HG03442 (cell line): ENCODE measurements at regions not wholly inside any gene's neighbourhood (a gene's known extent, or its start where the extent isn't known, plus 50 kb on each side); places are given as distances from the start of the nearest gene placed in this dataset.
"Not testable (repeated sequence)": the region's sequence is repeated elsewhere in the genome, so short reads cannot be mapped to it uniquely, and the experiment has no call there.

Experiments
- ATAC-seq: cut with Tn5 transposase; IDR thresholded peaks from one replicate; pipeline ENCODE4 v1.9.1; 2021; ENCODE audit warnings: mild to moderate bottlenecking, moderate library complexity; ENCODE audit not compliant: unreplicated experiment

DNA sequence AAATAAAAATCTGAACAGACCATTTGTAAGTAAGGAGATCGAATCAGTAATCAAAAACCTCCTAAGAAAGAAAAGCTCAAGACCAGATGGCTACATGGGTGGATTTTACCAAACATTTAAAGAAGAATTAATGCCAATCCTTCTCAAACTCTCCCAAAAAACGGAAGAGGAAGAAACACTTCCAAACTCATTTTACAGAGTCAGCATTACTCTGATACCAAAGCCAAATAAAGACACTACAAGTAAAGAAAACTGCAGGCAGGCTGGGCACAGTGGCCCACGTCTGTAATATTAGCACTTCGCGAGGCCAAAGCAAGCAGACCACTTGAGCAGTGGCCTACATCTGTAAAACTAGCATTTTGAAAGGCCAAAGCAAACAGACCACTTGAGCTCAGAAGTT is 159.8 kb downstream of the DPY19L2 start:
- ATAC-seq, result no peak

DNA sequence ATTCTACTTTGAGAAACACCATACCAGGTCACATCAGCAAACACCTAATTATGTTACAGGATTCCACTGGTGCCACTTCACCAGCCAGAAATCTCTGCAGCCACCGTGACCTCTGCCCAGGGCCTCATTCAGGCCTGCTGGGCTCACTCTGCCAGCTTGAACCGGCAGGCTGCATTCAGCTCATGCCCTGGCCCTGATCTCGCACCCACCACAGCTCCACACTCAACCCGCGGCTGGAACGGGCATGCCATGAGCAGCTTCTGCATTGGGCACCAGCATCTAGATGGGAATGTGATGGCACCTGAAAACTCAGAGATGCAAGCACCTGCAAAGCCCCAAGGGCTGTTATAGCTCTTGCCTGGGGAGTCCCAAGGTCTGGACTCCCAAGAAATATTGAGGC is 168.7 kb downstream of the DPY19L2 start:
- no peak for ATAC-seq

DNA sequence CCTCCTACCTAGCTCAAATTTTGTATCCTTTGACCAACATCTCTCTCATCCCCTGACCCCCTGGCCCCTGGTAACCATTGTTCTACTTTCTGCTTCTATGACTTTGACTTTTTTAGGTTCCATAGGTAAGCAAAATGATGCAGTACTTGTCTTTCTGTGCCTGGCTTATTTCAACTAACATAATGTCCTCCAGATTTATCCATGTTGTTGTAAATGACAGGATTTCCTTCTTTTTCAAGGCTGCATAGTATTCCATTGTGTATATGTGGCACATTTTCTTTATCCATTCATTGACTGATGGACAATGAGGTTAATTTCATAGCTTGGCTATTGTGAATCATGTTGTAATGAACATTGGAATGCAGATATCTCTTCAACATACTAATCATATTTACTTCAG is 170.1 kb downstream of the DPY19L2 start:
- no peak for ATAC-seq

DNA sequence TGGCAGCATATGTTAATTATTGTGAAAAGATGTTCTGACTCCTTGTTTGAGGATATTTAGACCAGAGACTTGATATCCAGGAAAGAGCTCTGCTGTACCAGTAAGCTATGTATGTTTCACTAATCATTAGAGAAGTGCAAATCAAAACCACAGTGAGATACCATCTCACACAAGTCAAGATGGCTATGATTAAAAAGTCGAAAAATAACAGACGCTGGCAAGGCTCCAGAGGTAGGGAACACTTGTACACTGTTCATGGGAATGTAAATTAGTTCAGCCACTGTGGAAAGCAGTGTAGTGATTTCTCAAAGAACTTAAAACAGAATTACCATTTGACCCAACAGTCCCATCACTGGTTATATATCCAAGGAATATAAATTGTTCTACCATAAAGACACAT is 171.6 kb downstream of the DPY19L2 start:
- ATAC-seq, result no peak

DNA sequence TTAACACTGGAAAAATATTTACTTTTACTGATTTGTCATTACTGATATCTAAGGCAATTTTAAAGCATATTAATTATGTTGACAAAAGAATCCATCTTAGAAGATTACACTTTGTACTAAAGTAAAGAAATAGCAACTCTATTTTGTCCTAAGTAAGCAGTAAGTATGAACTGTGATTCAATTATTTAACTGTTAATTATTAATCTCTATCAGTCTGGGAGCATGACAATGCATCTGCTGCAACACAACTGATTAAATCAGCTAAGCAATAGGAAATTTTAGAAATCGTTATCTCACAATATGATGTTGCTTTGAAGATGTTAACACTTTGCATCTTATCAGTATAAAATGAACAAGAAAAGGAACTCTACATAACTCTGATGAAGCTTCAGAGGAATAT is 172.3 kb downstream of the DPY19L2 start:
- no peak for ATAC-seq

DNA sequence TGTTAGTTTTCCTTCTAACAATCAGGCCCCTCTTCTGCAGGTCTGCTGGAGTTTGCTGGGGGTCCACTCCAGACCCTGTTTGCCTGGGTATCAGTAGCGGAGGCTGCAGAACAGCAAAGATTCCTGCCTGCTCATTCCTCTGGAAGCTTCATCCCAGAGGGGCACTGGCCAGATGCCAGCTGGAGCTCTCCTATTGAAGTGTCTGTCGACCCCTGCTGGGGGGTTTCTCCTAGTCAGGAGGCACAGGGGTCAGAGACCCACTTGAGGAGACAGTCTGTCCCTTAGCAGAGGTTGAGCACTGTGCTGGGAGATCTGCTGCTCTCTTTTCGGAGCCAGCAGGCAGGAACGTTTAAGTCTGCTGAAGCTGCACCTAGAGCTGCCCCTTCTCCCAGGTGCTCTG is 174.9 kb downstream of the DPY19L2 start:
- ATAC-seq, result not testable (repeated sequence)

DNA sequence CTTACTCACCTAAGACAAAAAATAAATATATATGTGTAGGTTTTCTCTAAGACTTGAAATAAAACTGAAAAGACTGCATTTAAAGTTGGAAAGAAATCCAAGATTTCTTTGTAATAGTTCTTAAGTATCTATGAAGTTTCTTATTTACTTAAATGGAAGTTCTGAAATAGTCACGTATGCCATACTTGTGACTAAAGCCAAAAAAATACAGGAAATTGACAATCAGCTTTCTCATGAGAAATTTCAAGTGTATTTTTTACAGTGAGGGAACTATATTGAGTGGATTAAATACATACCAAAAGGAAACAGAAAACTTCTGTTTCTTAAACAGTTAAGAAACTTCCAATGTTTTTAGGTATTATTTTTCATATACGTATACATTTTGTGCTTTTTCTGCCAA is 188.1 kb downstream of the DPY19L2 start:
- no peak for ATAC-seq

DNA sequence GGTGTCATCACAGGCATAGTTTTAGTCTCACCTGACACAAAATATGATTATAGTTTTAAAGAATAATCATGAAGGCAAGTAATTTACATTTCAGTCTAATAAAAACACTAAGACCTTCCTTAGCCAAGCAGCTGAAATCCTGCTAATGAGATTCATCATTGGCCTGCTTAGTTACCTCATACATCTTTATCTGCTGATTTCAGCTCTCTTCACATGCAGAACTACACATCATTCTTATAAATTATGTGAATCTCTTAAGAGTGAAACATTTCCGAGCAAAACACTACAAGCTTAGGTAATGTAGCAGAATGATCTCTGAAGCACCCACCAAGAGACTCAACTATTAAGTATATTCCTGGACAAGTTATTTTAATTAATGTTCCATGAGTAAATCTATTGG is 198.1 kb downstream of the DPY19L2 start:
- no peak for ATAC-seq

DNA sequence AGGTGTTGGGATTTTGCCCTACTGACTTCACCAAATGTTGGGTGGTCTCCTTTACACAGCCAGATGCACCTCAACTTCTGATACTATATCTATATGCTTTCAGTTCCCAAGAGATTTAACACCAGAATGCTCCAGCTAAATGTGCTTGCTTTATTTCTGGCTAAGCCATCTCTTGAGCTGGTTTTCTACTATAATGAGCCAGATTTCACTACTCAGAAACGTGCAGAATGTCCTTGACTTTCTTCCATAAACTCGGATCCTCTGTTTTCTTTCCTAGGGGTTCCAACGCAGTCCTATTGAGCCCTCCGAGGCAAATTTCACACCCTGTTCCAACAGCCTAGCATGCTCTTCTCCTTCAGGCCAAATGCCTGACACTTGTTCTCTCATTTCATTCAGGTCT is 200.3 kb downstream of the DPY19L2 start:
- ATAC-seq, result no peak

DNA sequence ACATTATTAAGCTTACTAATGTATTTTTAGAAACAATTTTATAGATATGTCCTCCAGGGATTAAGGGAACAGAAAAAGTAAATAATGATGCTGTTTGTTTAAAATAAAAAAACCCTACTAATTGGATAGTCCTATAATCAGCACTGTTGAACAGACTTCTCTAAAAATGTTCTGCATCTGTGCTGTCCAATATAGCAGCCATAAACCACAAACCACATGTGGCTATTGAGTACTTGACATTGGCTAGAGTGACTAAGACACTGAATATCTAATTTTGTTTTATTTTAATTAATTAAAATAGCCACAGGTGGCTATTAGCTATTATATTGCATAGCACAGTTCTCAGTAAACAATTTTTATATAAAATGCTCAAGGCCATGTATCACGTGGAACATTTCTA is 210.4 kb downstream of the DPY19L2 start:
- no peak for ATAC-seq

DNA sequence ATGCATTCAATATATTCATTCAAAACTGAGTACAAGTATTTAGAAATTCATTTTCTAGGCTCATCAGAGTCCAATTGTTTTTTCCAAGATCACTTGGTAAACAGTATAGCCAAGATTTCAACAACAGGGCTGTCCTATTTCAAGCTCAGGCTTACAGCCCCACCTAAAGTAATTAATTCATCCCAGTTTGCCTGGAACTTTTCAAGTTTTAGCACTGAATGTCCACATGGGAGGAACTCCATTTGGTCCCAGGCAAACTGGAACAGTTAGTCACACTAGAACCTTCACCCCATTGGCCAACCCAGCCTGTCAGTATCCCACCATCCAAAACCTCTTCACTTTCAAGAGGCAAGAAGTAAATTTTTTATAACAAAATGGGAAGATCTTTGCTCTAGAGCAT is 210.9 kb downstream of the DPY19L2 start:
- ATAC-seq, result no peak

DNA sequence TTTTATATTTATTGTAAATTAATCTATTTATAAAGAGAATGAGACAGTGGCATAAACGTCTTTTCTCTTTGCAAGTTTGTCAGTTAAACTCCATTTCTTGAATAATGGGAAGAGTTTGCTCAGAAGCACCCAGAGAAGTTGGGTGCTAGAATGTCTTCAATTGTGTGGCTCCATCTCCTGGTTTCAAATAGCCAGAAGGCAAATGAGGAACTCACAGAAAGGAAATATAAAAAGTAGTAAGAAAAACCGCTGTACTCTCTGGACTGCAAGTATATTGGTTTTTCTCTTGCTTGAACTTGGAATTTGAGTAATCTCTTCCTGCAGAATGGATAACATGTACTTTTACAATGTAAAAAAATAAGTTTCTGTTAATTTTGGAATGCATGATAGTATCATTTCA is 217.5 kb downstream of the DPY19L2 start:
- ATAC-seq, result no peak

DNA sequence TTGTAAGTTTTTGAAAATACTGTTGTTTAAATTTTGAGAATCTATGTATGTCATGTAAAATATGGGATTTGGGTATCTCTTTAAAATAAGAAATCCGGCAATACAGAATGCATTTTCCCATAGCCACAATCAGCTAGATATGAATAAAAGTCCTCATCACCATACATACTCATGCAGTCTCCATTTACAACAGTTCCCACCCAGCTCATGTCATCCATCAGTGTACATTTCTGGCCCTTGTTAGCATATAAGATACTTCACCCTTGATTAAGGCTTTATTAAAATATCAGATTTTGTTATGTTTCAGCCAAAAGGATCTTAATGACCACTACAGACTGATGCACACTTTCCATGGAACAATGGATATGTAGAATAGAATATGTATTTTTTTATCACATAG is 218.0 kb downstream of the DPY19L2 start:
- no peak for ATAC-seq

DNA sequence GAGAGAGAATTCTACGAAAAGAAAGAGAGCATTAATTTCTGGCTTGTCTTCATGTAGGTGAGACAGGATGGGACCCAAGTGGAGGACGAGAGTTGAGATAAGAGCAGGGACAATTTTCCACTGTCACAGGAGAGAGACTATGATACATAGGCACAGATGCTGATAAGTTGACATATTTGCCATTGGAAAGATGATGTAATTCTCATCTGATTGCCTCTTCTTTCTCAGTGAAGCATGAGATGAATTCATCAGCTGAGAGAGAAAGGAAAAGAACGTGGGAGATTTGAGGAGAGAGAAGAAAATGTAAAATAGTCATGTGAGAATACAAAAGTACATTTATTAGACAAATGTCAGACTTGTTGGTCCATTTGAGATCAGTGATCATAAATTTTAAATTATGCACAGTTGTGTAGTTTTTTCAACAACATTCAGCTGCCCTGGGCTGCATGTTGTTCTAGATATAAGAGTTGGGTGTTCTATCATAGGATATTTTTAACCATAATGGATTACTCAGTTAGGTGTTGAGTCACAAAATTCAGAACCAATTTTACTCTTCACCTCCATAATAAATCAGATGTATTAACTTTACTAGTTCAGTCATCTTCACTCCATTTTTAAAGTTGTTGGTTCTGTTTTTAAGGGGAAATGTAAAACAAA is 222.9 kb downstream of the DPY19L2 start:
- no peak for ATAC-seq

DNA sequence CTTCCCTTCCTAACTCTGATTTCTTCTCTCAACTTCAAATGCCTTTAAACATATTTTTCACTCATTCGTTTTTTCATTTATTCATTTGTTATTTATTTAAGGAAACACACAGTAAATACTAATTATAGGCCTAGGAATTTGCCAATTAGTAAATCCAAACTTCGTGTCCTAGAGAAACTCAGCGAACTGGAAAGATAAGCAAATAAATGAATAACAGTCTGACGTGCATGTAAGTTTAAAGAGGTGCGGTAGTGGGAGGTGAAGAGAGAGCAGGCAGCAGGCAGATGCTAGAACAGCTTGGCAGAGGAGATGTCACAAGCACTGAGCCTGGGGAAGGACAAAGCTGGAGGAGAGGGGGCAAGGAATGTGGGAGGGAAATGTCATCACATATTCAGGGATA is 228.2 kb downstream of the DPY19L2 start:
- ATAC-seq, result no peak

DNA sequence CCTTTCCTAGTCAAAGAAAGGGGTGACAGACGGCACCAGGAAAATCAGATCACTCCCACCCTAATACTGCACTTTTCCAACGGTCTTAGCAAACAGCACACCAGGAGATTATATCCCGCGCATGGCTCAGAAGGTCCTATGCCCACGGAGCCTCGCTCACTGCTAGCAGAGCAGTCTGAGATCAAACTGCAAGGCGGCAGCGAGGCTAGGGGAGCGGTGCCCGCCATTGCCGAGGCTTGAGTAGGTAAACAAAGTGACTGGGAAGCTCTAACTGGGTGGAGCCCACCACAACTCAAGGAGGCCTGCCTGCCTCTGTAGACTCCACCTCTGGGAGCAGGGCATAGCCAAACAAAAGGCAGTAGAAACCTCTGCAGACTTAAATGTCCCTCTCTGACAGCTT is 233.9 kb downstream of the DPY19L2 start:
- not testable (repeated sequence) for ATAC-seq

DNA sequence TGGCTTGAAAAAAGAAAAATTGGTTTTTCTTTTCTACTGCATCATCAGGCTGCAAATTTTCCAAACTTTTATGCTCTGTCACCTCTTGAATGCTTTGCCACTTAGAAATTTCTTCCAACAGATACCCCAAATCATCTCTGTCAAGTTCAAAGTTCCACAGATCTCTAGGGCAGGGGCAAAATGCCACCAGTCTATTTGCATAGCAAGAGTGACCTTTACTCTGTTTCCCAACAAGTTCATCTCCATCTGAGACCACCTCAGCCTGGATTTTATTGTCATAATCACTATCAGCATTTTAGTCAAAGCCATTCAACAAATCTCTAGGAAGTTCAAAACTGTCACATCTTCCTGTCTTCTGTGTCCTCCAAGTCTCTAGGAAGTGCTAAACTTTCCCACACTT is 240.3 kb downstream of the DPY19L2 start:
- ATAC-seq, result not testable (repeated sequence)

DNA sequence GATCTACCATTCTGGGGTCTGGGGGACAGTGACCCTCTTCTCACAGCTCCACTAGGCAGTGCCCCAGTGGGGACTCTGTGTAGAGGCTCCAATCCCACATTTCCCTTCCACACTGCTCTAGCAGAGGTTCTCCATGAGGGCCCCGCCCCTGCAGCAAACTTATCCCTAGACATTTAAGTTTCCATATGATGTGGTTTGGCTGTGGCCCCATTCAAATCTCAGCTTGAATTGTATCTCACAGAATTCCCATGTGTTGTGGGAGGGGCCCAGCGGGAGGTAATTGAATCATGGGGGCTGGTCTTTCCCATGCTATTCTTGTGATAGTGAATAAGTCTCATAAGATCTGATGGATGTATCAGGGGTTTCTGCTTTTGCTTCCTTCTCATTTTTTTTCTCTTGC is 241.3 kb downstream of the DPY19L2 start:
- not testable (repeated sequence) for ATAC-seq

DNA sequence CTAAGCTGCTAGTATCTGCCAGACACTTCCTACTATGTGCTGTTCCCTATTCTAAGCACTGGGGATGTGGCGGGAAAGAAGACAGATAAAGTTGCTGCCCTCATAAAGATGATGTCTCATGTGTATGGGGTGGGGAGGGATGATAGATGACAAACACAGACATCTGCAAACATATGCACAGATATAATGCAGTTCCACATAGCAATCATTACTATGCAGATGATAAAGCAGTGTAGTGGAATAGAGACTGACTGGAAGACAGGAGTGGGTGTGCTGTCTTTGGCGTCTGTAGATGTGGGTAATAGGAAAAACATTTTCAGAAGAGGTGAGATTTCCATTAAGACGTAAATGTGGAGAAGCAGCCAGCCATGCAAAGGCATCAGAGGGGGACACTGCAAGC is 243.6 kb downstream of the DPY19L2 start:
- ATAC-seq, result no peak

DNA sequence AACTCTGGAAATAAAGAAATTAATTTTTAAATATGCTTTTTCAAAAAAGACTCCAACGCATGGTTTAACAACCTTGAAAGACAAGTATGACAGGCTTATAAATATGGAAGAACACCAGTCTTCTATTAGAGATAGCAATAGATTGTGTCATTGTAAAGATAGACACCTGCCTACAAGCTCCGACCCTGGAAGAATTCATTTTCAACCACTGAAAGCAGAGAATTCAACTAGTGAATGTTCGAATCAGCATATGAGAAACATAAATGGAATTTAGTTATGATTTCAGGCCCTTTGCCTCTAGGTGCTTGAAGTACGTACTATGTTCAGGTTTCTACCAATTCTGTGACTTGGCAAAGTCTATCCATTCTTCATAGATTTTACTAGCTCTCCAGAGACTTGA is 244.5 kb downstream of the DPY19L2 start:
- no peak for ATAC-seq

DNA sequence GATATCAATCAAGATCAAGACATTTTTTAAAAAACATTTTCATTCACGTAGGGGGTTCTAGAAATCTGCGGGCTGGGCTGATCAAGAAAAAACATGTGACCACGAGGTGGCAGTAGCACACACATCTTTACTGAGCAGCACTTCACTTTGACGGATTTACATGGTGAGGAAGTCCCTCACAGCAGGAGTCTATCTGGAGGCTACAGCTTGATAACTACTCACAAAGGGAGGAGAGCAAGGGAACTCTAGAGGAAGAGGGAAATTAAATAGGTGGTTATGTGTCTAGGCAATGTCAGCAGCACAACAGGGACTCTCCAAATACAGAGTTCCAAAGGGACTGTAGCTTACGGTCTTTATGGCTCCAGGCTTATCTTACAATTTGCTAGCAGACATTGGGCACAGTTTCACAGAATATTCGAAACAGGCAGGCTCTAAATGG is 248.1 kb downstream of the DPY19L2 start:
- peak; percentile 92 for ATAC-seq

DNA sequence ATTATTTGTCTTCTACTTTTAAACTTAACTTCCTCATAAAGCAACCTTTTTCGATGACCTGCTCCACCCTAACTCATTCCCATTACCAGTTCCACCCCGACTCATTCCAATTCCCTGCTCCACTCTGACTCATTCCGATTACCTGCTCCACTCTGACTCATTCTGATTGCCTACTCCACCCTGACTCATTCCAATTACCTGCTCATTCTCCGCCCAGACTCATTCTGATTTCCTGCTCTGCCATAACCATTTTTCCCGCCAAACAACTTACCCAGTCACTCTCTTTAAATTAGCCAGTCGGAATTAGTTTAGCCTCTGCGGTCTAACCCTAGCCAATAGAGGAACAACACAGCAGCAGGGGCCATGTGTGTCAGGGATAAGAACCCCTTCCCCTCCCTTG is 249.1 kb downstream of the DPY19L2 start:
- ATAC-seq, result no peak

DNA sequence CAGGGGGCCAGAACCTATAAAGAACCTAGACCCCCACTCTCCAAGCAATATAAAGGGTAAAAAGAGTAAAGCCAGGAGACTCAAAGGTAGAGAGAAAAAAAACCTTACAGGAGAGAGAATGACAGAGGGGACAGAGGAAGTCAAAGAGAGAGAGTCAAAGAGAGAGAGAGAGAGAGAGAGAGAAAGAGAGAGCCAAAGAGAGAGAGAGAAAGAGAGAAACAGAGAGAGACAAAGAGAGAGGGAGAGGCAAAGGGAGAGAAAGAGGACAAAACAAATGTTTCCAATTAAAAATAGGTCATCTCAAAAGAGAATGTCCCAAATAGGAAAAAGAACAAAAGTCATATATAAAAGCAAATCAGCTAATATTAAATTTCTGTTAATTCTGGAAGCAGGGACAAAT is 251.5 kb downstream of the DPY19L2 start:
- no peak for ATAC-seq
